Gastrocnemius medialis (tissue), 4 donors: ENCODE measurements at regions not wholly inside any gene's neighbourhood (a gene's known extent, or its start where the extent isn't known, plus 50 kb on each side); places are given as distances from the start of the nearest gene placed in this dataset.

Experiments
- CTCF ChIP-seq, 5 experiments: fragments of 450-650 bp in 3 of 5; fragments of 200-600 bp in 2 of 5; sonication (generic) in 2 of 5; IDR thresholded peaks in 4 of 5; conservative IDR thresholded peaks in 1 of 5; 1 replicate in 4 of 5; 2 replicates in 1 of 5; pipeline ENCODE4 v1.5.1; 2016 to 2019; ENCODE audit warnings: antibody characterized with exemption in 5 of 5, mild to moderate bottlenecking in 3 of 5, moderate library complexity in 3 of 5
- POLR2A ChIP-seq, 2 donors: fragments of 450-650 bp; IDR thresholded peaks; one replicate each; pipeline ENCODE4 v1.6.1; 2017; ENCODE audit warnings: antibody characterized with exemption in 2 of 2, mild to moderate bottlenecking in 2 of 2, moderate library complexity in 2 of 2

- TF ChIP-seq CTCF (IDR thresholded peaks at IDR 0.05 in 4 of 5, conservative IDR thresholded peaks at IDR 0.05 in 1 of 5) (no peak), POLR2A (IDR thresholded peaks at IDR 0.05) (no peak)
These were observed 240.4 kb upstream of the TET2 start for GRCh38 chr4:104906276-104906675.
